DMS153 treated with DMSO at 0.1 percent for 48 hours (cell line): ENCODE measurements at regions not wholly inside any gene's neighbourhood (a gene's known extent, or its start where the extent isn't known, plus 50 kb on each side); places are given as distances from the start of the nearest gene placed in this dataset.
"Not testable (repeated sequence)": the region's sequence is repeated elsewhere in the genome, so short reads cannot be mapped to it uniquely, and the experiment has no call there.

Experiments
- DNase-seq: peaks from one replicate; lab custom pipeline; 2025; ENCODE audit not compliant: unreplicated experiment; lab: John Stamatoyannopoulos, UW

DNA sequence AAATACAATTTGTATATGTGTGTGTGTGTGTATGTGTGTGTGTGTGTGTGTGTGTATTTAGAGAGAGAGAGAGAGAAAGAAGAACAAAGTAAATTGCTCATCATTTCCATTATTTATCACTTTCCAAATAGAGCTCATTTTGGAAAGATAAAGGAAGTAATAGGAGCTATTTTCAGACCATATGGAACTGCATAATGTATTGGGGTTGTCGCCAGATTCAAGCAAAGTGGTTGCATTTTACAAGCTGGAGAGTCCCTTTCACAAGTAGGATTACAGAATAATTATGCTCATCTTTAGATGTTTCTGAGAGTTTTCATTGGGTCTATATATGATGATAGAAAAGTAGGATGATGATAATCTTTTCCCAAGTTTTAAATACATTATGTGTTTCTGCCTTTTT, 842.7 kb upstream of the SLC10A2 start:
- no peak for DNase-seq

DNA sequence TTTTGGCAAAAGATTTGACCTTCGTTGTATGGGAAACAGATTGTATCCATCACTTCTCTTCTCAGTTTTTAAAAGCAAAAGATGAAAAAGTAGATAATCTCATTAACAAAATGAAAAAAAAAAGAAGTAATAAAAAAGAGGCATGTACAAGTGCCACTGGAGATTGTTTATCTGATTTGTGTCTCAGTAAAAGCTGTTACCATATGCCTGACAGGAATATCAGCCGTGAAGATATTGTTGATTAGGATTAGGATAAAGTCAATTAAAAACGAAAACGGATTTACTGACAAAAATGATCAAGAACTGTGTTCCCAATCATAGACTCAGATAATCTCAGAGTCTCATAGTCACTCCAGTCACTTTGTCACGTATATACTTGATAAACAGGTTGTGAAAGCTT, 842.1 kb upstream of the SLC10A2 start:
- no peak for DNase-seq

DNA sequence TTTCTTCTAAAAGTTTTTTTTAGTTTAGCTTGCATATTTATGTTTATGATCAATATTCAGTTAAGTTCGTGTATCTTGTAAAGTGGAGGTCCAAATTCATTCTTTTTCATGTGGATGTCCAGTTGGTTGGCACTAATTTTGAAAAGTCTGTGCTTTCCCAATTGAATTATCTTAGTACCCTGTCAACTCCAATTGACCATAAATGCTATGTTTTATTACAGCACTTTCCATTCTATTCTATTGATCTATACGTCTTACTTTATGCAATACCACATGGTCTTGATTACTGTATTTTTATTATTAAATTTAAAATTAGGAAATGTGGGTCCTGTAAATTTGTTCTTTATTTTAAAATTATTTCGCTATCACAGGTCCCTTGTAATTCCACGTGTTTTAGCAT, 837.6 kb upstream of the SLC10A2 start:
- no peak for DNase-seq

DNA sequence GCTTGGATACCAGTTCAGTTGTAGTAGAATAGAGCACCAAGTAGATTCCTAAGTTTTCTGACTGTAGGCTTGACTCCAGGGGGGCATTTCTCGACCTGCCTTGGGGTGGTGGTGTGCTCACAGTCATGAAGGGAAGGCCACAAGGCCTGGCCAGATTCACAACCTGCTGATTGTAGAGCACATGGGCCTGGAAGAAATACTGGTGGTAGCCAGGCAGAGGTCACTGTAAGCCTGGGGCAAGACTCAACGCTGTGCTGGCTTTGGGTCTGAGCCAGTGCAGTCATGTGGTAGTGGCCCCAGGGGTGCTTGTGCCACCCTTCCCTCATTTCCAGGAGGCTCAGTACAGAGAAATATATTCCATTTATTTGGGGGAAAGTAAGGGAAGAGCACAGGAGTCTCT, 832.3 kb upstream of the SLC10A2 start:
- no peak for DNase-seq

DNA sequence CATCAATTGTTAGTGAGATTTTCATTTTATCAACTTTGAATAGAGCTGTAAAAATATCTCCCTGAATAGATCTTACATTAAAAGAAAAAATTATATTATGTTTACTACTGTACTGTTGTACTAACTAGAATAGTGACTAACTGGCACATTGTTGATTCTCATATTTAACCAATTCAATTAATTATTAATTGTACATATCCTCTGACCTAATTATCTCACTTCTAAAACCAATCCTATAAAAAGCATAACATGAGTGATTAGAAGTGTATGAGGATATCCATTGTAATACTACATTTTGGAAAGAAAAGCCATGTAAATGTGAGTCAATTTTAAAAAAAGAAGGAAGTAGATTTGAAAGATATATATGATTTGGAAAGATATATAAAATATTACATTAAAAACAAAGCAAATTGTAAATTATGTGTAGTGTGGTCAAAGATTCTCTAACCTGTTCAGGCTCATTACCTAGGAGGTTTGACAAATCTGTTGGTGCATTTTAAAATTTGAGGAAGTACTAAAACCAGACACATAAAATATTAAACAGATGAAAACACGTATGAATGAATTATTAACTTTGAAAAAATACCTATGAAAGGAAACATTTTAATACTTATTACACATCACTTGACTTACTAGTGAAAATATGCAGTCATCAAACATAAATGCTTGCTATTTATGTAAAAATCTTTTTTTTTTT, 829.8 kb upstream of the SLC10A2 start:
- no peak for DNase-seq

DNA sequence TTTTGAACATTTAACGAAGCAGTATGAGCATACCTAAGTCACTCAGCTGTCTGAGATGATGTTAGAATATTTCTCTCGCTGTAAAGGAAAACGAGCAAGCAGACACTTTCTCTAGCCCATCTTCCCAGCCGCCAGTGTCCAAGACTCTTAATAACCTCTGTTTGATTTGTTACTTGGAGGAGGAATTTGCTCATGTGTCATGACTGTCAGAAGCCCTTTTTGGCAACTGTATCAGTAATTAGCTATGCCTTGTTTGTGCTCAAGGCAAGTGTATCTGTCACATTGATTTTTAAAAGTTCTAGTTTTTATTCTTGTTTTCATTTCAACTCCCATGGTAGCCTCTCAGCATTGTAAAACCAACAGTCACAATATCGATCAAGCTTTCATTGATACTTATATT, 828.4 kb upstream of the SLC10A2 start:
- no peak for DNase-seq

DNA sequence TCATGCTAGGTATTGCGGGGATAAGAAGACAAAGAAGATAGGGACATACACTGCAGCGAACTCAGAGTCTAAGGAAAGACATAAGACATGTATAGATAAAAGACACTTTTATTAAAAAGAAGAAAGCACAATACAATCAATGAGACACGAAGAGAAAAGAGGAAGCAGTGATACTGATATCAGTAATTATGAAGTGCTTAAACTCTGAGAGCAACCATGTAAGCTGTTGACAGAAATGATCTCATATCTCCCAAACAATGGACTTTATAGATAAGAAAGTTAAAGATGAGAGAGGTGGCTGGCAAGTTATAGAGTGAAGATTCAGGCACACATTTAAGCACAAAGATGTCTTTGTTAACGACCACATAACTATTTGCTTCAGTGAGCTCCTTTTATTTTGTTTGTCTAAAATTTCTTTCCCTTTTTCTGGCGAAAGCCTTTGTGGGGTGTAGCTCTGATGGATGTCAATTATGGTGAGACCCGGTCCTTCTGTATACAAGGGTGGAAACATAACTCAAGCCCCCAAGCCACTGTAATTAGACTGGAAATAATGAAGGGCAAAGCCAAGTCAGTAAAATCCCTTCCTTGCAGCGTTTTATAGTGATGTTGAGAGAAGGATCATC, 818.0 kb upstream of the SLC10A2 start:
- no peak for DNase-seq

DNA sequence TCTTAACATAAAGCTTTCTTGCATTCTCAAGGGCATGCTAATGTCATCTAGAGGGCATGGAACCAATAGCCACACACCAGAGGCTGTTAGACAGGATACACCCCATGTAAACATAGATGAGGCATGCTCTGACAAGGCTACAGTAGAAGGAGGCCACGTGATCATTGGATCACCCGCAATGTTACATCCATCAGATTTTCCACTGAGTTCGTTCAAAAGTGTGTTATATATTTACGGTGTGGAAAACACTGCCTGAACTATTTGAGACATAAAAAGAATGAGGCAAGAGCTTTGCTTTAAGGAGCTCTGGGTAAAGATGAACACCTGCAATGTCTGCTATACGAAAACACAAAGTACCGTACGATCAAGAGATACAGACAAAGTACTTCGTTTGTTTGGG, 817.5 kb upstream of the SLC10A2 start:
- DNase-seq, result no peak

DNA sequence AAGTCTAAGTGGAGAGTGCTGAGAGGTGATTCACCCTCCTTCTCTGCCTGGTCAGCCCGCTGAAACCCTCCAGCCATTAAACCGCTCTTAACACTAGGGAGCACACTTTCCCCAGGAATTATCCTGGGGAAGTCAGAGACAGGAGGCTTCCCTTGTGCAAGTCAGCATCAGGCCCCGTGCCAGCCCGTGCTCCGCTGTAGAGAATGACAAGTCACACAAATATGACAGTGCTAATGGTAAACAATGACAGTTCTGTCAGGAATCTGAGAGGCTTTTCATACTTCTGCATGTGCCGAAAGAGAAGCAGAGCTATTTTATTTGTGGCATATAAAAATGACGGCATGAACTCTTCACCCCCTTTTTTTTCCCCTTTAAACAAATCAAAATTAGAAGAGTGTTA, 816.9 kb upstream of the SLC10A2 start:
- peak; percentile 87 for DNase-seq

DNA sequence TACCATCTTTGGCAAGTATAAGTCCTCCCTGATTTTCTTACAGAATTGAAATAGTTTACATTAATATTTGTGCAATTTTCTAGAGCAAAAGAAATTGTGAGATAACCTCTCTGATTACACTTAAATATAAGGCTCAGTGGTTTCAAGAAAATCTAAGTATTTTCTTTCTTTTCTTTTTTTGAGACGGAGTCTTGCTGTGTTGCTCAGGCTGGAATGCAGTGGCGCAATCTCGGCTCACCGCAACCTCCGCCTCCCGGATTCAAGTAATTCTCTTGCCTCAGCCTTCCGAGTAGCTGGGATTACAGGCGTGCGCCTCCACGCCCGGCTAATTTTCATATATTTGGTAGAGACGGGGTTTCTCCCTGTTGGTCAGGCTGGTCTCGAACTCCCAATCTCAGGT, 813.9 kb upstream of the SLC10A2 start:
- DNase-seq, result not testable (repeated sequence)

DNA sequence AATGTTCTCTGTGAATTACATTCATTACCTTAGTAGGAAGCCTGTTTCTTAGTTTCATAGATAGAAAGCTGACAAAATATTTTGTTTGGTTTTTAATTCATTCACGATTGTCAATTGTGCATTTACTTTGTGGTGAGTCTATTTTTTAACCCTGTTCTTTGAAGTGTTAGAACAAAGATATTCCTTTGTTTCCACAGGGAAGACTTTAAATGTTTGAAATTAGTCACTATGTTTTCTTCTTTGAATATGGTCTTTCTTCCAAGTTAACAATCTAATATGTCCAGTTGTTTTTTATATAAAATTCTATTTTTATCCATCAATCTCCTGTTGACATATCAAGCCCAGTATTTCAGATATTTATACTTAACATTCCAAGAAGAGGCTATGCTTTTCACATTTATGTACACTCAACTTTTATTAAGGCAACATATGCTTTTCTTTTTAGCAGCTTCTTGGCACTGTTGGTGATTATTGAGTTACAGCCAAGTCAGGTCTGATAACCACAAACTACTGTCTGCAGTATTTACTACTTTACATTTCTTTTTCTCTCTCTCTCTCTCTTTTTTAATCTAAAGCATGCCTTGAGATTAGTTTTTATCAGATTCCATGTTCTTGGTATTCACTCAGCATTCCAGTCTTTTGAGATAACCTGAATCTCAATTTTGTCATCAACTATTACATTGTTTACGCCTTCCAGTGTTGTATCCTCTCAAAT, 812.8 kb upstream of the SLC10A2 start:
- no peak for DNase-seq

DNA sequence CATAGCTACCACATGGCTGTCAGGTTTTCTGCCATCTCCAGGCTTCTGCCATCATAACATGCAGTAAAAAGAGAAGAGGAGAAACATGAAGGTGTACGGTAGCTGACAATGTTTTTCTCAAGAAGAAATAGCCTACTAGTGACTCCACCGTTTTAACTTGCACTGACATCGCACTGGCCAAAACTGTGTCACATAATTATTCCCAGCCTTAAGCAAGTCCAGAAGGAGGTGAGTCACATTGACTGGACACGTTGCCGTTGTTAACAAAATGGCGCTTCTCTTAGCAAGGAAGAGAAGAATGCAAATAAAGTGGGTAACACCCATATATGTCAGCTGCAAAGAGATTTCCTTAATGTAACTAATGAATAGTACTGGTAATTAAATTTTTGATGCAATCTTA, 810.4 kb upstream of the SLC10A2 start:
- DNase-seq, result no peak

DNA sequence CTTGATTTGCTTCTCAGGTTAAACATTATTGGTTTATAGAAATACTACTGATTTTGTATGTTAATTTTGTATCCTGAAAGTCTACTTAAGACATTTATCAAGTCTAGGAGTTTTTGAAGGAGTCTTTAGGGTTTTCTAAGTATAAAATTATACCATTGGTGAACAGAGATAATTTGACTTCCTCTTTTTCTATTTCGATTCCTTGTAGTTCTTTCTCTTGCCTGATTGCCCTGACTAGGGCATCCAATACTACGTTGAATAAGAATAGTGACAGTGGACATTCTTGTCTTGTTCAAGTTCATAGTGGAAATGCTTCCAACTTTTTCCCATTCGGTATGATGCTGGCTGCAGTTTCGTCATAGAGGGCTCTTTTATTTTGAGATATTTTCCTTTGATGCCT, 807.5 kb upstream of the SLC10A2 start:
- DNase-seq, result no peak

DNA sequence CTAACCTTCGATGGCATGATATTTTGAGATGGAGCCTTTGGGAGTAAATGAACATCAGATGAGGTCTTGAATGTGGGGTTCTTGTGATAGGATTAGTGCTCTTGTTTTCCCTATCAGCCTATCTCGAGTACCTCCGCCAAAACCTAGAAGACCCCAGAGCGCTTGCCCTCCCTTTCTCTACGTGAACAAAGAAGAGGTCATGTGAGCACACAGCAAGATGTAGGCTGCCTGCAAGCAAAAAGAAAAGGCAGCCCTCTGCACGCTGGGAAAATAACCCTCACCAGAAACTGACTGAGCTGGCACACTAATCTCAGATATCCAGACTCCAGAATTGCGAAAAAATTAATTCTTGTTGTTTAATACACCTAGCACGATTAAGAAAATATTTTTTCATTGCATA, 799.8 kb upstream of the SLC10A2 start:
- no peak for DNase-seq

DNA sequence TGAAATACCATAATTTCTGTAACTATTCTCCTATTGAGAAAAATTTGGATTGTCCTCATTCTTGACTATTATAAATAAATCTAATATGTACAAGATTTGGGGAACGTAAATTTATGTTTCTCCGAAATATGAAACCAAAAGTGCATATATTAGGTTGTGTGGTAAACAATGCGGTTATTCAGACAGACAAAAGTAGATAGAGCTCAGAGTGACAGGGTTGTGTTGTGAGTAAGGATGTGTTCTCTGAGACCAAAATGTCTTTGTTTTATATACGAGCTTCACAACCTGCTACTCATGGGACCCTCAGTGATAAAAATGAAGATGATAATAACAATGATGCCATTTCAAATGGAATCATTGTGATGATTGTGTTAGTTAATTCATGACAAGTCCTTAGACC, 796.3 kb upstream of the SLC10A2 start:
- no peak for DNase-seq

DNA sequence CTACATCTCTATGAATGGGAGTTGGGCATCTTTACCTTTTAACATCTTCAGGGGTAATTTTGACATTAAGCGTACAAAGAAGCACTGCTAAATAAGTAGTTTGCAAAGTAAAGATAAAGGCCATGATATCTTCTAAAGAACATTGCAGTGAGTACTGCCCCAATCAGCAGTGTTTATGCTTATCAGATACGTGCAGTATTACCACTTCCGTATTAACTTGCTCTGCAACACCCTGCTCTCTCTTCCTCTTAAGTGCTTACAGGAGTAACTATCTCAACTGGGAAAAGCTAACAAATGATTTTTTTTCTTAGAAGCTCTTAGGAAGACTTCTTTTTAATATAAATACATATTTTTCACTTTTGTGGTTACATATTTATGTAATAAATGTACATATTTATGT, 793.7 kb upstream of the SLC10A2 start:
- no peak for DNase-seq

DNA sequence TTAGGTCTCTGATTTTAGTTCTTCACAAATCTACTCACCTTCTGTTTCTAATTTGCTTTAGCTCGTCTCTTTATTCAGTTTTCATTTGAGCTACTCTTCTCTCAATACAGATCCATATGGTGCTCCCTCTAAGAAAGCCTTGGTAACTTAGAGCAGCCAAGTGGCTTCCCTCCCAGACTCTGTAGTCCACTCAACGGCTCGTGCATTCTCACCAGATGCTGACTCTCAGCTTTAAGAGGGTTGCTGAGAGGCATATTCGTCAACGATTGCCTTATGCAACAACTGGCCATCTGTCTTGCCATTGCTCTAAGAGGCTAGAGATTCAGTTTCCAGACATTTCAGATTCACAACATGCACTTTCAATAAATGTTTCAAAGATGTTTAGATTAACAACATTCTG, 785.8 kb upstream of the SLC10A2 start:
- DNase-seq, result no peak

DNA sequence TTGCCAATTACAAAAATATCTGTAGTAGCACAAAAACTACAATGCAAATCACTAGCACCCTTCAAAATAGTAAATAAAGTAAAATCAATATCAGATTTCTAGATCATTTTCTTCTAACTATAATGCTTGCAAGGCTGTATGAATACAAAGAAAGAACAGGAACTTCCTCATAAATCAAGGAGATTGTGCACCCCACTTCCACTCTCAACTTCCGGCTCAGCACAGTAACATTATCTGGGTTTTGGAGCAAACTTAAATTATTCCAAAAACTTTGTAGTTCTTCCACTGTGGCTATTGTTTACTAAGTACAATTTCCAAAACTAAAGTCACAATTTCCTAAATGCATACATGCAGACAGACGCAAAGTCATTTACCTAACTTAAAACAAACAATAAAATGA, 778.3 kb upstream of the SLC10A2 start:
- DNase-seq, result no peak

DNA sequence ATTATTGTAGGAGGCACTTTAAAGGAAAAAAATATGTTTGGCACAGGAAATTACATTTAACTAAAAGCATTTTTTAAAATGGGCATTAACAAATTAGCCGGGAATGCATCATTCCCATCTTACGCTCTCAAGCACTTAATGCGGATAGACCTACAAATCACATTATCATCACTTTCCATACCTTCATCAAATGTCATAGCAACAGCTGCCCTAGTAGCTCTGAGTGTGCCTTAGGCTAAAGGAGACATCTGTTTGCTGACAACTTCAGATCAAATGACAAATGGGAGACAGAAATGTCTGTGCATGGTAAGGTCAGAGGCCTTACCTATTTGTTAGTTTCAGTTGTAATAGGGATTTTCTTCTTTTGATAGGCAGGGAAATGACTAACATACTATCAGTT, 773.2 kb upstream of the SLC10A2 start:
- no peak for DNase-seq

DNA sequence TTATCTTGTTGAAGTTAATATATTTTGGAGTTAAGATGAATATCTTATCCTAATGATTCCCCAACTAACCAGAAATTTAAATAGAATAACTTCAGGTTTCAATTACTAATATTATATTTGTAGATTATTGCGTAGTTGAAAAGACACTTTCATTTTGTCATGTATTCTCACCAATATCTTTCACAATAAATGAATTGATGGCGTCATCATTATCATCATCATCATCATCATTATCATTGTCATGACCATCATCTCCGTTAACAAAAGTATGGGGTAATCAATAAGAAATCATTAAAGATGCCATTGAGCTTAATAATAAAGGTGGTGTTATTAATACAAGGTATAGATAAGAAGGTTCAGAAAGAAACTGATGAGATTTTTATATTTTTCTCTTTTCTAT, 768.8 kb upstream of the SLC10A2 start:
- no peak for DNase-seq

DNA sequence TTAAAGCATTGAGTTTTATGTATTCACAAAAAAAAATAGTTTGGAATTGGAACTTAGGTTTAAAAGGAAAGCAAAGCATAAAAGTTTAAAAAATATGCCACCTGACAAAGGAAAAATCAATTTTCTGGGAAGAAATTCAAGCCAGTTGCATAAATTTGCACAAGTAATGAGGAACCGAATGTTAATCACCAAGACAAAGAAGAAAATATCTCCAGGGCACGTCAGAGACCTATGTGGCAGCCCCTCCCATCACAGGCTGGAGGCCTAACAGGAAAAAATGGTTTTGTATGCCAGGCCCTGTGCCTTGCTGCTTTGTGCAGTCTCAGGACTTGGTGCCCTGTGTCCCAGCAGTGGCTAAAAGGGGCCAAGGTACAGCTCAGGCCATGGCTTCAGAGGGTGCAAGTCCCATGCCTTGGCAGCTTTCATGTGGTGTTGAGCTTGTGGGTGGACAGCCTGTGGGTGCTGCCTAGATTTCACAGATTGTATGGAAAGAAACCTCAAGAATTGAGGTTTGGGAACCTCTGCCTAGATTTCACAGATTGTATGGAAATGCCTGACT, 767.2 kb upstream of the SLC10A2 start:
- DNase-seq, result no peak

DNA sequence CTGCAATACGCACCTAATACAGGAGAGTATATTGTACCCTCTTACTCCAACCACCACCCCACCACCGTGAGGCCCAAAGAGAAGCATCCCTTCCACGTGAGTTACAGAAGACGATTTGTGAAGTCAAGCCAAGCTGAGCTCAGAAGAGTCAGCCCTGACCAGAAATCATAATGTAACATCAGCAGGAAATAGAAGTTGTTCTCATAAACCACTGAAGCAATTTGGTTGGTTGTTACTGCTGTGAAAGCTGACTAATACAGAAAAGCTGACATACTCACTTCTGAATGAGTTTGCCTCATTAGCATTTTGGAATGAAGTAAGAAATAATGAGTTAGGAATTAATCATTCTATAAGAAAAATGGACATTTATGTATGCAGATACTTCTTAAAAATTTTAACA, 749.4 kb upstream of the SLC10A2 start:
- DNase-seq, result no peak
